Hepatocyte (in vitro differentiated cells): ENCODE measurements at regions not wholly inside any gene's neighbourhood (a gene's known extent, or its start where the extent isn't known, plus 50 kb on each side); places are given as distances from the start of the nearest gene placed in this dataset.

Experiments
- CTCF ChIP-seq: fragments of 200-600 bp; sonication (generic); IDR thresholded peaks from 2 replicates; pipeline ENCODE4 v1.5.1; 2016; ENCODE audit warnings: antibody characterized with exemption, mild to moderate bottlenecking; ENCODE audit not compliant: poor library complexity
- EZH2 ChIP-seq: fragments of 200-600 bp; sonication (generic); IDR thresholded peaks from 2 replicates; pipeline ENCODE4 v1.6.1; 2016; ENCODE audit warnings: antibody characterized with exemption, mild to moderate bottlenecking, borderline replicate concordance

- no peak for TF ChIP-seq CTCF
- TF ChIP-seq EZH2 = no peak
Measured at GRCh38 chr18:43506935-43507334, 229.6 kb upstream of the SYT4 start.
